NCI-H460 (cell line): ENCODE measurements at regions not wholly inside any gene's neighbourhood (a gene's known extent, or its start where the extent isn't known, plus 50 kb on each side); places are given as distances from the start of the nearest gene placed in this dataset.
"Not testable (repeated sequence)": the region's sequence is repeated elsewhere in the genome, so short reads cannot be mapped to it uniquely, and the experiment has no call there.

Source experiments
- DNase-seq: peaks from one replicate; pipeline ENCODE4 v3.0.0-alpha.2; 2016; ENCODE audit warnings: low read depth; ENCODE audit errors: extremely low read depth

- no peak for DNase-seq
Measured at GRCh38 chr4:120005527-120005926, 61.1 kb downstream of the MAD2L1 start.

DNA sequence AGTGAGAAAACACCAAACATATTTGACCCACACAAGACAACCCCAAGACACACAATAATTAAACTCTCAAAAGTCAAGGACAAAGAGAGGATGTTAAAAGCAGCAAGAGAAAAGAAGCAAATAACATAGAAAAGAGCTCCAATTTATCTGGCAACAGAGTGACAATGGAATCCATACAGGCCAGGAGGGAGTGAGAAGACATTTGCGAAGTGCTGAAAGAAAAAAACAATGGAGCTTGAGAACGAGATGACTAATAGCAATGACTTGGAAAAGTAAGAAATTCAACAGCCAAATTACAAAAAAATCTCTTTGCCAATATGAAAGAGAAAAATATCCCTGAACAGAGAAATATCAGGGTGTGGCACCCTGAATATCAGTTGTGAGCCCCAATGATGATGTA lies 61.6 kb downstream of the MAD2L1 start:
- DNase-seq, result no peak

- DNase-seq, result no peak
Measured at GRCh38 chr4:120004054-120004453, 62.6 kb downstream of the MAD2L1 start.

DNA sequence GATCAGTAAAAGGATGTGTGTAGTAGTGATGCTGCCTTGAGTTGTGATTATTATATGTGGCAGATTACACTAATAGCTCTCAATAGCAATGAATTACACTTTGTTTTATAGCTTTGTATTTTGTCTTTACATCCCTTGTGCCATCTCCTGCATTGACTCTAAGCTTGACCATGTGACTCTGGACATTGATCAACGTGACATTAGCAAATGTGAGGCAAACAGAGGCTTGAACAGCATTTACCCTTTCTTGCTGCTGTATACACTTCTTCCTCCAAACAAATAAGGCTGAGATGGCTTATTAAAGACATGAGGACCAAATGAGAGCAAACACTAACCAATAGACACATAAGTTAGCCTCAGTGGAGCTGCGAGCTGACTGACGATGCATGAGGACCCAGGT lies 63.5 kb downstream of the MAD2L1 start:
- no peak for DNase-seq

- DNase-seq, result no peak
Measured at GRCh38 chr4:120001850-120002249, 64.8 kb downstream of the MAD2L1 start.

GRCh38 chr4:120000591-120001296 lies 65.9 kb downstream of the MAD2L1 start:
- no peak for DNase-seq

DNA sequence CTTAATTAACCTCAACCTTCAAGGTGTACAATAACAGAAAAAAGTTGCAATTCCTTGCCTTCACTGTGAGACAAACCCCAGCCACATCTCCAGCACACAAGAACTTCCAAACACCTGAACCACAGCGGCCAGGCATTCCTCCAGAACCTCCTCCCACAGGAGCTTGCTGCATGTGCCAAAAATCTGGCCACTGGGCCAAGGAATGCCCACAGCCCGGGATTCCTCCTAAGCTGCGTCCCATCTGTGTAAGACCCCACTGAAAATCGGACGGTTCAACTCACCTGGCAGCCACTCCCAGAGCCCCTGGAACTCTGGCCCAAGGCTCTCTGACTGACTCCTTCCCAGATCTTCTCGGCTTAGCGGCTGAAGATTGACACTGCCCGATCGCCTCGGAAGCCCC lies 70.6 kb downstream of the MAD2L1 start:
- DNase-seq, result not testable (repeated sequence)

DNA sequence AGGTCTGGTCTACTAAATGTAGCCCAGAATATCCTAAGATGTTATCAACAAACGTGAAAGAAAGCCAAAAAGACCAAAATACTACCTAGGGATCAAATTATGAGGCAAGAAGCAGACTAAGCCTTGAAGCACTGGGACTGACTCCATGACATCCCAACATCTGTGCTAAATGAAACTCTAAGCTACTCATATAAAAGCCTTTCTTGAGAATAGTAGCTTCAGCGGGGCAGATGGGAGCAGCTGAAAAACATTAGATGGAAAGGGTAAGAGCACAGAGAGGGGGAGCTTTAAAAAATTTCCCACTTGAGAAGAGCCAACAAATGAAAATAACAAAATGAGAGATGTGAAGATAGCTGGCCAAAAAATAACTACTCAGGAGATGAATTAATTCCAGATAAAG lies 81.7 kb downstream of the MAD2L1 start:
- DNase-seq, result no peak

DNA sequence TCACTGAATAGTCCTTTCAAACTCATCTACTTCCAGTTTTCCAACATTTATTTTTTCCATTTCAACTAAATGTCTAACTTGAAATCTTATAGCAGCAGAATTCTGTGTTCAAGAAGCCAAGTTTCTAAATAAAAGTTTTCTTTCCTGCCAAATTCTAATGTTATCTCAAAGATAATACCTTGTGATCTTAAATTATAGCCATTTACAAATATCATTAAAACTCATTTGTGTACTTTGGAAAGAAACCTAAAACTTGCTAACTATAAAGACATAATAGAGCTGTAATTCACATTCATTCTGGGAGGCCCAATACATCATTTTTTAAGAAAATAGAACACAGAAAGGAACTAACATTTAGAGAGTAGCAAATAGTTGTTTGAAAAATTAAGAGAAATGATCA lies 83.9 kb downstream of the MAD2L1 start:
- no peak for DNase-seq

DNA sequence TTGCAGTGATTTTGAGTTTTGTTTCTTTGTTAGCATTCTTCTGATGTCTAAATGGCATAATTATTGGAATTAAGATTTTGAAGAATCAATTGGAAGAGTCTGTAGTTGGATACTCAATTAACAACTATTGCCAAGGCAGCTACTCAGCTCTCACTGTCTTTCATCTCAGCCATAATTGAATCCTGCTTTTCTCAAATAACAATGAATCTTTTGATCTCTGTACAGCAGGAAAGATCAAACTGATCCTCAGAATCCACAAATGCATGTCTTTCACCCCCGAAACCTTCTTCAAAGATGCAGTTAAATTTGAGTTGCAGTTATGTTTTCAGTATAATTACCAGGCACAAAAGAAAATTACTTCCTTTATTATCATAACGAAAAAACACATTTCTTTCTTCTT lies 86.2 kb downstream of the MAD2L1 start:
- no peak for DNase-seq

DNA sequence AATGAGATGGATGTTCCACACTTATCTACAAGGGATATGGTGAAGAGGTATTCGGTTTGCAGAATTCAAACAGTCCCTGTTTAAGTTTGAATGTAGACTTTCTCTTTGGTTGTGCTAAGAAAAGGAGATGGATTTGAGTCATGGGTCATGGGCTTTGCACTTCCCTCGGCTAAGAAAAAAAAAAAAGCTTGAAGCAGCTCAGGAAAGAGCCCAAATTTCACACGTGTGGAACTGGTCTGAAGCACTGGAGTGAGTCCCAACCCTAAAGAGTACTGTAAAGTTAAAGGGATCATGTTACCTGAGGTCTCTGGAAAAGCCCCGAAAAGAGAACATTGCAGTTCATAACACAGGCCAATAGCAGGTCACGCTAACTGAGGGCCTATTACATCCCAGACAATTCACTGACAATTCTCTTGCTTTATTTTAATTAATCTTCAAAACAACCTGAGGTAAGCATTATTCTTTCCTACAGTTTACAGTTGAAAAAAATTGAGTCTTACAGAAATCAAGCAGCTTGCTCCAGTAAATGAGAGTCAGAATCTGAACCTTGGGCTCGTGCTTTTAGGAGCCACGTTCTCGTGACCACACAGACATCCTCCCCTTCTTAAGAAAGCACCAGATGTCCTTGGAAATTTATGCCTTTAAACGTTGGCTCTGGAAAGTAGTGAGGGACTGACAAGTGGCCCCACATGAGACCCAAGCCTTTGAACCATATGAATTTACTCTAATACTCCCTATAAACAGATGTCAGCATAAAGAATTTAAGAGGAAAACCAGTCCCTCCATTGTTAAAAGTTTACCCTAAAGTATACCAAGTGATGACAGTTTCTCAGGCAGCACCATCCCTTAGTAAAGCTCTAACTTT lies 89.3 kb downstream of the MAD2L1 start:
- DNase-seq, result no peak

- DNase-seq, result no peak
Measured at GRCh38 chr4:119971431-119972084, 95.1 kb downstream of the MAD2L1 start.

- DNase-seq, result no peak
Measured at GRCh38 chr4:119962631-119963030, 104.0 kb downstream of the MAD2L1 start.

- DNase-seq, result no peak
Measured at GRCh38 chr4:119958983-119959382, 107.7 kb downstream of the MAD2L1 start.

GRCh38 chr4:119955256-119955655 lies 111.4 kb downstream of the MAD2L1 start:
- DNase-seq, result no peak

DNA sequence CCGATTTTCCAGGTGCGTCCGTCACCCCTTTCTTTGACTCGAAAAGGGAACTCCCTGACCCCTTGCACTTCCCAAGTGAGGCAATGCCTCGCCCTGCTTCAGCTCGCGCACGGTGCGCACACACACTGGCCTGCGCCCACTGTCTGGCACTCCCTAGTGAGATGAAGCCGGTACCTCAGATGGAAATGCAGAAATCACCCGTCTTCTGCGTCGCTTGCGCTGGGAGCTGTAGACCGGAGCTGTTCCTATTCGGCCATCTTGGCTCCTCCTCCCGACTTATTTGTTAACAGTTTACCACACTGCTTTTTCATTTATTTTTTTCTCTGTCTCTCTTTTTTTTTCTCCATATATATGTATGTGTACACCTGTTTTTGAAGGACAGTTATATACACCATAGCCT lies 112.2 kb downstream of the MAD2L1 start:
- DNase-seq, result not testable (repeated sequence)

GRCh38 chr4:119946359-119946758 lies 120.3 kb downstream of the MAD2L1 start:
- DNase-seq, result no peak

- DNase-seq, result no peak
Measured at GRCh38 chr4:119942806-119943205, 123.8 kb downstream of the MAD2L1 start.

- DNase-seq, result no peak
Measured at GRCh38 chr4:119940557-119940956, 126.1 kb downstream of the MAD2L1 start.

DNA sequence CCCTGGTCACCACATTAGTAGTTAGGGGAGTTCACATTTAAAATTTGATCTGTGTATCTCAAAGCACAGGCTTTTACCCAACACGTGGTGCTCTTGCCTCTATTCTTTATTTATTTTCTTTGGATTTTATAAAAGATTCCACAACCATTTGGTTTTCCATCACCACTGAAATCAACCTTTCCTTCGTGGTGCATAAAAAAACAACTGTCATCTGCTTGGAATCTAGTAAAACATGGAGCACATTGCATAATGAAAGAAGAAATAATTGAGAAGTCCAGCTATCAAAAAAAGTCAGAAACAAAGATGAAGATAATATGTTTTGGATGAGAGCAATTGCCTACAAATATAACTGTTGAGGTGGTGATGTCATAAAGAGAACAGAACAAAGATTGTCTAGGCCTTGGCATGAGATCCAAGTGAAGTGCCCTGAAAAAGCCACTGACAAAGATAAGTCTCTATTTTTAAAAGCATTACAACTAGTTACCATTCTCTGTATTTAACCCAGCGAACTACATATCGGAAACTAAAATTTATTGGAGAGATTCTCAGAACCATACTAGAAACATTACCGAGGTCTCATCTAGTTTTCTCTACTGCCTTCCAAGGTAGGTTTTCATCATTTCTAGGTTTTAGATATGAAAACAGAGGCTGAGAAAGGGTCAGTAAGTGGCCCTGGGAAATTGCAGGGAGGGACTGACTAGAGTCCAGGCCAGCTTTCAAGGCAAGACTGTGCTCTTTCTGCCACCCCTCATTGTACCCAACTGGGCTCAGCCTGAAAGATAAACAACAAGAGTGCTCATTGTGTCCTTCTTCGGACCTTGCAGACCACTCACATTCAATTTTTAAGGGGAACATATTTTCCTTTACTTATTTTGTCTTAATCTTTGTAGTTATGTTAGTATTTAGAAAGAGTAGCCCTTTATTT lies 127.3 kb downstream of the MAD2L1 start:
- no peak for DNase-seq

DNA sequence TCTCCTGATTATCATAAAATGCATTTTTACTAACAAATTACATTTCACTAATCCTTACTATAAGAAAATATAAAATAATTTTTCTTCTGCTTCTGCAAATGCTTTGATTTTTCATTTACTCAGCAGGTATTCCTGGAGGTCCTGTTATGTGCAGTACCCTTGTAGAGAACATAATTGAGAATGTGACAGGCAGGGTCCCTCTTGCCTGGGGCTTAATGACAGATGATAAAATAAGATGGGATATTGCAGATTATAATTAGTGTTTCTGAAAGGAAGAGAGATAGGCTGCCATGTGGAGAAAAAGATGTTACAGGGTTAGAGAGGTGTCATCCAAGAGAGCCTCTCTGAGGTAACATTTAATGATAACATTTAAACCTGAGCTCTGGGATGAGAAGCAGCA lies 128.9 kb downstream of the MAD2L1 start:
- no peak for DNase-seq
